SH-SY5Y (cell line): ENCODE measurements at regions not wholly inside any gene's neighbourhood (a gene's known extent, or its start where the extent isn't known, plus 50 kb on each side); places are given as distances from the start of the nearest gene placed in this dataset.

Source experiments
- GATA2 ChIP-seq: IDR thresholded peaks from 2 replicates; pipeline ENCODE4 v1.6.1; 2011; ENCODE audit warnings: mild to moderate bottlenecking, low read depth, low read length
- GATA3 ChIP-seq: IDR thresholded peaks from 2 replicates; pipeline ENCODE4 v1.6.1; 2011; ENCODE audit warnings: low read depth, mild to moderate bottlenecking, low read length, moderate library complexity

- TF ChIP-seq GATA3, result no peak
- TF ChIP-seq GATA2, result no peak
Observed at GRCh38 chr9:19927560-19927959, 138.7 kb upstream of the SLC24A2 start.

- TF ChIP-seq GATA3 (no peak), GATA2 (no peak)
Observed at GRCh38 chr9:19926774-19927173, 137.9 kb upstream of the SLC24A2 start.

GRCh38 chr9:19925674-19926503, 137.1 kb upstream of the SLC24A2 start:
- TF ChIP-seq GATA3, result no peak
- TF ChIP-seq GATA2, result no peak

GRCh38 chr9:19924080-19924479, 135.2 kb upstream of the SLC24A2 start:
- no peak for TF ChIP-seq GATA2
- TF ChIP-seq GATA3, result no peak

- TF ChIP-seq GATA3 (no peak), GATA2 (no peak)
Observed at GRCh38 chr9:19922476-19923118, 133.8 kb upstream of the SLC24A2 start.

- TF ChIP-seq GATA3 (no peak), GATA2 (no peak)
Observed at GRCh38 chr9:19920401-19920800, 131.6 kb upstream of the SLC24A2 start.

GRCh38 chr9:19918630-19919029, 129.8 kb upstream of the SLC24A2 start:
- TF ChIP-seq GATA3, result no peak
- TF ChIP-seq GATA2, result no peak

- TF ChIP-seq GATA2, result no peak
Observed at GRCh38 chr9:19914044-19914443, 125.2 kb upstream of the SLC24A2 start.

GRCh38 chr9:19913151-19913550, 124.3 kb upstream of the SLC24A2 start:
- TF ChIP-seq GATA2, result no peak
- TF ChIP-seq GATA3, result no peak

- TF ChIP-seq GATA2, result no peak
- no peak for TF ChIP-seq GATA3
Observed at GRCh38 chr9:19903076-19903475, 114.2 kb upstream of the SLC24A2 start.

GRCh38 chr9:19901586-19901985, 112.7 kb upstream of the SLC24A2 start:
- TF ChIP-seq GATA3 (no peak), GATA2 (no peak)

- TF ChIP-seq GATA3 (no peak), GATA2 (no peak)
Observed at GRCh38 chr9:19896161-19896560, 107.3 kb upstream of the SLC24A2 start.

- TF ChIP-seq GATA2, result no peak
- no peak for TF ChIP-seq GATA3
Observed at GRCh38 chr9:19895006-19895405, 106.2 kb upstream of the SLC24A2 start.

- TF ChIP-seq GATA2 (no peak), GATA3 (no peak)
Observed at GRCh38 chr9:19885608-19886007, 96.8 kb upstream of the SLC24A2 start.

- no peak for TF ChIP-seq GATA2
- TF ChIP-seq GATA3, result no peak
Observed at GRCh38 chr9:19879062-19879461, 90.2 kb upstream of the SLC24A2 start.
